Sigmoid colon (tissue), 4 donors: ENCODE measurements at regions not wholly inside any gene's neighbourhood (a gene's known extent, or its start where the extent isn't known, plus 50 kb on each side); places are given as distances from the start of the nearest gene placed in this dataset.

Experiments
- EP300 ChIP-seq, 4 donors: sonication (generic); formaldehyde crosslinking; IDR thresholded peaks; one replicate each; pipeline ENCODE4 v1.6.1; 2017; ENCODE audit warnings: antibody characterized with exemption in 4 of 4
- POLR2A ChIP-seq, 2 donors: fragments of 450-650 bp; IDR thresholded peaks; one replicate each; pipeline ENCODE4 v1.6.1; 2016; ENCODE audit warnings: antibody characterized with exemption in 2 of 2, mild to moderate bottlenecking in 2 of 2, moderate library complexity in 2 of 2
- TF ChIP-seq, protein P1 (sequence below), 4 experiments: fragments of 450-650 bp in 3 of 4; fragments of 200-600 bp in 1 of 4; IDR thresholded peaks; one replicate each; pipeline ENCODE4 v1.5.1; 2016 to 2019; ENCODE audit warnings: antibody characterized with exemption in 4 of 4, mild to moderate bottlenecking in 3 of 4, moderate library complexity in 2 of 4

DNA sequence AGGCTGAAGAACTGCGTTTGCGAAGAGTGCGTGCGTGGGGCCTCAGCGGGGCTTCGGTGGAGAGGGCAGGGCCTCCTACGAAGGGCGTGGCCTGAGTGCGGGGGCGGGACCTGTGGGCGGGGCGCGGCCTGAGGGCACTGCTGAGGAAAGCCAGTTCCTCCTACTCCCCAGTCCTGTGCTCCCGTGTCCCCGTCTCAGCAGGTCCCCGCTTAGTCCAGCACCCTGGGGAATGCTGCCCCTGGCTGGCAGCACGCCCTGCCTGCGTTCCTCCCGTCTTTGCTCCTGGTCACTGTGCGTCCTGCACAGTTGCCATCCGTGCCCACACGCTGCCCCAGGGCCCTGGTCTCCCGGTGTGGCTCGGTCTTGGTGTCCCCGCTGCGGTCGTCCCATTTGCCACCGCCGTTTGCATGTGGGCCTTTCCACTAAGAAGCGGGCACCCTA, 177.1 kb downstream of the ZNF248 start:
- TF ChIP-seq POLR2A (IDR thresholded peaks at IDR 0.05) (no peak), EP300 (IDR thresholded peaks at IDR 0.05) (no peak)
- TF ChIP-seq, protein P1, sequence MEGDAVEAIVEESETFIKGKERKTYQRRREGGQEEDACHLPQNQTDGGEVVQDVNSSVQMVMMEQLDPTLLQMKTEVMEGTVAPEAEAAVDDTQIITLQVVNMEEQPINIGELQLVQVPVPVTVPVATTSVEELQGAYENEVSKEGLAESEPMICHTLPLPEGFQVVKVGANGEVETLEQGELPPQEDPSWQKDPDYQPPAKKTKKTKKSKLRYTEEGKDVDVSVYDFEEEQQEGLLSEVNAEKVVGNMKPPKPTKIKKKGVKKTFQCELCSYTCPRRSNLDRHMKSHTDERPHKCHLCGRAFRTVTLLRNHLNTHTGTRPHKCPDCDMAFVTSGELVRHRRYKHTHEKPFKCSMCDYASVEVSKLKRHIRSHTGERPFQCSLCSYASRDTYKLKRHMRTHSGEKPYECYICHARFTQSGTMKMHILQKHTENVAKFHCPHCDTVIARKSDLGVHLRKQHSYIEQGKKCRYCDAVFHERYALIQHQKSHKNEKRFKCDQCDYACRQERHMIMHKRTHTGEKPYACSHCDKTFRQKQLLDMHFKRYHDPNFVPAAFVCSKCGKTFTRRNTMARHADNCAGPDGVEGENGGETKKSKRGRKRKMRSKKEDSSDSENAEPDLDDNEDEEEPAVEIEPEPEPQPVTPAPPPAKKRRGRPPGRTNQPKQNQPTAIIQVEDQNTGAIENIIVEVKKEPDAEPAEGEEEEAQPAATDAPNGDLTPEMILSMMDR (IDR thresholded peaks at IDR 0.05) = no peak
